Effector memory CD4-positive, alpha-beta T cell (primary cell): ENCODE measurements at regions not wholly inside any gene's neighbourhood (a gene's known extent, or its start where the extent isn't known, plus 50 kb on each side); places are given as distances from the start of the nearest gene placed in this dataset.

ENCODE experiments used
- DNase-seq, 3 donors: peaks; one replicate each; pipeline ENCODE4 v3.0.0-alpha.2; 2020
- H3K27ac ChIP-seq: 2 replicates; pipeline ENCODE4 v1.7.0; 2013; ENCODE audit warnings: mild to moderate bottlenecking, low read length, moderate library complexity; ENCODE audit not compliant: insufficient read depth, poor library complexity, severe bottlenecking
- H3K27me3 ChIP-seq: replicated peaks from 2 replicates; pipeline ENCODE4 v1.7.0; 2013; ENCODE audit warnings: mild to moderate bottlenecking, low read length; ENCODE audit not compliant: insufficient read depth, control insufficient read depth, poor library complexity, severe bottlenecking
- H3K36me3 ChIP-seq: 2 replicates; pipeline ENCODE4 v1.7.0; 2013; ENCODE audit warnings: mild to moderate bottlenecking, low read length, moderate library complexity; ENCODE audit not compliant: control insufficient read depth, insufficient read depth
- H3K4me1 ChIP-seq: 2 replicates; pipeline ENCODE4 v1.7.0; 2013; ENCODE audit warnings: low read length, mild to moderate bottlenecking; ENCODE audit not compliant: control insufficient read depth, insufficient read depth, poor library complexity, severe bottlenecking
- H3K4me3 ChIP-seq: 2 replicates; pipeline ENCODE4 v1.7.0; 2013; ENCODE audit warnings: low read length, low read depth, mild to moderate bottlenecking; ENCODE audit not compliant: insufficient read depth, poor library complexity, severe bottlenecking
- H3K9me3 ChIP-seq: 2 replicates; pipeline ENCODE4 v1.7.0; 2013; ENCODE audit warnings: mild to moderate bottlenecking, low read length, moderate library complexity; ENCODE audit not compliant: control insufficient read depth

DNA sequence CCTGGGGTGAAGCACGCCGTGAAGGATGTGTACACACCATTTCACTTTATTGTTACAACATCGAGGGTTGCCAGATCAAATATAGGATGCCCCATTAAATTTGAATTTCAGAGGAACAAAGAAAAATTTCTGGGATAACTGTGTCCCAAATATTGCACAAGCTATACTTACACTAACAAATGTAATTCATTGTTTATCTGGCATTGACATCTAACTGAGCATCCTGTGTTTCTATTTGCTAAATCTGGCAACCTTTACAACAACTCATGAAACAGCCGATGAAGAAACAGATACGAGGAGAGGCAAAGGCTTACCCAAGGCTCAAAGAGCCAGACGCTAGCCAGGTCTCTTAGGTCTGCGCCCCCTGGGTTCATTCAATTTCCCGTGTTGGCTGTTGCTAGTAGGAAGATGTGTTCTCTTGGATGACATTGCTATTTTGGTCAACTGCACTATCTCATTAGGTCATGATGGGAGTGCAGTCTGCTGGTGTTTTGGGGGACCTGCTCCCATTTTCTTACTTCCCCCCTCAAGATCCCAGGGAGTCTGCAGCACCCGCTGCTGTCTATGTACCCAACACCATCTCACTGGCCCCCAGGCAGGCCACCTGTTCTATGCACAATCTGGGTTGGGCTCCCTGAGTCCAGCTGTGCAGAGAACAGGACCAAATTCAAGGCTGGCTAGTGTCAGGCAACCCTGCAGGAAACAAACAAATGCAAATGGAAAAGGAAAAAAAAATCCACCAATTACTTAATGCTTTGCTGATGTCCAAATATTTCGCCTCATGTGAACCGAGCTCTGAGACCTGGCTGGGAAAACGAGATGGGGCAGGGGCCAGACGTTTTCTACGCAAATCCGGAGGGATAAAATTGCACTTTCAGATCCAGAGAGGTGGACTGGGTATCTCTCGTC is 560.9 kb downstream of the MIAT start:
- H3K9me3 ChIP-seq, result no peaks in the 10 kb centered on the region
- no peak overlapping the region for H3K27ac ChIP-seq
- no peaks in the 10 kb centered on the region for H3K36me3 ChIP-seq
- no peak overlapping the region for H3K4me3 ChIP-seq
- no peak for DNase-seq
- H3K27me3 ChIP-seq, result no peaks in the 10 kb centered on the region
- no peaks in the 10 kb centered on the region for H3K4me1 ChIP-seq

GRCh38 chr22:27219036-27219435 is 561.6 kb downstream of the MIAT start:
- Histone ChIP-seq H3K27ac (no peak overlapping the region), H3K27me3 (no peaks in the 10 kb centered on the region), H3K4me1 (no peaks in the 10 kb centered on the region), H3K9me3 (no peaks in the 10 kb centered on the region), H3K36me3 (no peaks in the 10 kb centered on the region), H3K4me3 (no peak overlapping the region)
- no peak for DNase-seq

GRCh38 chr22:27220339-27220738 is 563.0 kb downstream of the MIAT start:
- no peaks in the 10 kb centered on the region for H3K27me3 ChIP-seq
- H3K36me3 ChIP-seq, result no peaks in the 10 kb centered on the region
- no peaks in the 10 kb centered on the region for H3K9me3 ChIP-seq
- H3K27ac ChIP-seq, result no peak overlapping the region
- no peak for DNase-seq
- no peak overlapping the region for H3K4me3 ChIP-seq
- H3K4me1 ChIP-seq, result no peaks in the 10 kb centered on the region

GRCh38 chr22:27222178-27222577 is 564.8 kb downstream of the MIAT start:
- Histone ChIP-seq H3K9me3 (no peaks in the 10 kb centered on the region), H3K27ac (no peak overlapping the region), H3K27me3 (no peaks in the 10 kb centered on the region), H3K4me3 (no peak overlapping the region), H3K4me1 (no peaks in the 10 kb centered on the region), H3K36me3 (no peaks in the 10 kb centered on the region)
- no peak for DNase-seq

DNA sequence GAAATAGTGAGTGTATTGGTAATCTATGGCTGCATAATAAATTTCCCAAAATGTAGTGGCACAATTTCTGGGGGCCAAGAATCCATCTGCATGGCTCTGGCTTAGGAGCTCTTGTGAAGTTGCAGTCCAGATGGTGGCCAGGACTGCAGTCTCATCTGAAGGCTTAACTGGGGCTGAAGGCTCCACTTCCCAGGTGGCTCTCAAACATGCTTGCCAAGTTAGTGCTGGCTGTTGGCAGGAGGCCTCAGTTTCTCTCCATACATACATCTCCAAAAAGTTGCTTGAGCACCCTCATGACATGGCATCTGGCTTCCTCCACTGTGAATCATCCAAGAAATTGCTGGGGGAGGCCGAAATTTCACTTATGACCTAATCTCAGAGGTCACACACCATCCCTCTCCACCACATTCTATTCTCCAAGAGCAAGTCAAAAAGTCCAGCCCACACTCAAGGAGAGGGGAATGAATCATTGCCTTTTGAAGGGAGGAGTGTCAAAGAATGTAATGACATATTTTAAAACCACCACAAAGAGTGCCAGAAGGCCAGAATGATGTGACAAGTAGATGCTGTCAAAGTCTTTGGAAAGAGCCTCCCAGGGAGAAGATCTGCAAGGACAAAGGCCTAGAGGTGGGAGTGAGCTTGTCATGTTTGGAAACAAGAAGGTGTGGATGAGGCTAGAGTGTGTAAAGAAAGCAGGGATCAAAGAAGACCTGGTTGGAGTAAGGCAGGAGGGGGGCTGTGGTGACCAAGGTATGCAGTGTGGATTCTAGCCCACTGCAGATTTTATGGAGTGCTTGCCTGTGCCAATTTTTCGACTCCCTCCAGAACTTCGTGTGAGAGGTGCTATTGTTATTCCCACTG is 566.2 kb downstream of the MIAT start:
- Histone ChIP-seq H3K4me1 (no peaks in the 10 kb centered on the region), H3K27me3 (no peaks in the 10 kb centered on the region), H3K36me3 (no peaks in the 10 kb centered on the region), H3K4me3 (no peak overlapping the region), H3K27ac (no peak overlapping the region), H3K9me3 (no peaks in the 10 kb centered on the region)
- DNase-seq, result no peak

- no peak for DNase-seq
- H3K9me3 ChIP-seq, result no peaks in the 10 kb centered on the region
- H3K4me3 ChIP-seq, result no peak overlapping the region
- no peak overlapping the region for H3K27ac ChIP-seq
- no peaks in the 10 kb centered on the region for H3K36me3 ChIP-seq
- no peaks in the 10 kb centered on the region for H3K27me3 ChIP-seq
- no peaks in the 10 kb centered on the region for H3K4me1 ChIP-seq
Measured at GRCh38 chr22:27224485-27225374, 567.3 kb downstream of the MIAT start.

GRCh38 chr22:27226666-27227065 is 569.3 kb downstream of the MIAT start:
- no peak for DNase-seq
- Histone ChIP-seq H3K27me3 (no peaks in the 10 kb centered on the region), H3K9me3 (no peaks in the 10 kb centered on the region), H3K36me3 (no peaks in the 10 kb centered on the region), H3K4me1 (no peaks in the 10 kb centered on the region), H3K4me3 (no peak overlapping the region), H3K27ac (no peak overlapping the region)

- no peak for DNase-seq
- Histone ChIP-seq H3K4me3 (no peak overlapping the region), H3K36me3 (no peaks in the 10 kb centered on the region), H3K4me1 (no peaks in the 10 kb centered on the region), H3K27me3 (peaks cover 4% of the 10 kb centered on the region), H3K27ac (no peak overlapping the region), H3K9me3 (no peaks in the 10 kb centered on the region)
Measured at GRCh38 chr22:27228771-27229170, 571.4 kb downstream of the MIAT start.

DNA sequence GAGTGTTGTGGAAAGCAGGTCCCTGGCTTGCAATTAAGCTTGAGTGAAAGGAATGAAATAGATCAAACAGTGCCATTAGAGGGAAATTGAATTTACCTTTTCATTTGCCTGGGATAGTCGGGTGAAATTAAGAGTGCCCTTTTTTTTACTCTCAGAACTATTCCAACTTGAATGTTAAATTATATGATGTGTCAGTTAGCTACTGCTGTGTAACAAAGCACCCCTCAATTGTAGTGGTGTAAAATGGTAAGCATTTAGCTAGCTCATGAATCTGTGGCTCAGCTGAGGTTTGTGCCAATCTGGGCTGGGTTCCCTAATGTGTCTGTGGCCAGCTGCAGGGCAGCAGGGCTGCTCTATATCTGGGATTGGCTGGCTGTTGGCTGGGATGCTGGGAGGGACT is 571.4 kb downstream of the MN1 start:
- no peaks in the 10 kb centered on the region for H3K9me3 ChIP-seq
- no peak overlapping the region for H3K27ac ChIP-seq
- H3K4me1 ChIP-seq, result no peaks in the 10 kb centered on the region
- no peak for DNase-seq
- no peak overlapping the region for H3K4me3 ChIP-seq
- peaks cover 4% of the 10 kb centered on the region for H3K27me3 ChIP-seq
- no peaks in the 10 kb centered on the region for H3K36me3 ChIP-seq
